ENCODE measurements at regions not wholly inside any gene's neighbourhood (a gene's known extent, or its start where the extent isn't known, plus 50 kb on each side); places are given as distances from the start of the nearest gene placed in this dataset.

GRCh38 chr1:232179896-232180778 lies 449.8 kb downstream of the SIPA1L2 start:
- no peak for TF ChIP-seq CTCF (IDR thresholded peaks at IDR 0.05)
- TF ChIP-seq POLR2AphosphoS5 (IDR thresholded peaks at IDR 0.05) = no peak
- no peak for TF ChIP-seq POLR2A (IDR thresholded peaks at IDR 0.05; ENCODE audit: low read depth)

Data from esophagus muscularis mucosa (tissue), 3 donors.